ENCODE measurements at regions not wholly inside any gene's neighbourhood (a gene's known extent, or its start where the extent isn't known, plus 50 kb on each side); places are given as distances from the start of the nearest gene placed in this dataset.
"Not testable (repeated sequence)": the region's sequence is repeated elsewhere in the genome, so short reads cannot be mapped to it uniquely, and the experiment has no call there.

GRCh38 chr9:81801190-81801589 lies 111.8 kb upstream of the TLE1 start:
- ATAC-seq (no peak), DNase-seq (no peak)
- intact Hi-C loops (cut with micrococcal nuclease): no loop called here

DNA sequence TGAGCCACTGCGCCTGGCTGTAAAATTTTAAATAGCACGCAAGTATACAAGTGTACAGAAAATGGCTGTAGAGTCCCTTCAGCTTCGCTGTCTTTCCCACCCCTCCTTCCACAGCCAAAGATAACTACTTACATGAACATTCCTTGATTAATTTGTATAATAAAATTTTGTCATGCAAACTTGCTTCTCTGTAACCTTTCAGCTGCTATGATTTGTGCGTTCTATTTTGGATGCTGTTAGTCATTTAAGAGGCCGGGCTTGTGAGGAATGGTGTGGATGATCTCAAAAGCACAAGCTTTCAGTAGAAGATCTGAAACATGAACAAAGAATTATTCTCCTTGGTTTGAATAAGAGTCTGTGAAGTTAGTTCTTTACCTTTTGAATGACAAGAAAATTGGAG lies 115.0 kb upstream of the TLE1 start:
- intact Hi-C loops (cut with micrococcal nuclease): no loop called here
- ATAC-seq (no peak), DNase-seq (no peak)

DNA sequence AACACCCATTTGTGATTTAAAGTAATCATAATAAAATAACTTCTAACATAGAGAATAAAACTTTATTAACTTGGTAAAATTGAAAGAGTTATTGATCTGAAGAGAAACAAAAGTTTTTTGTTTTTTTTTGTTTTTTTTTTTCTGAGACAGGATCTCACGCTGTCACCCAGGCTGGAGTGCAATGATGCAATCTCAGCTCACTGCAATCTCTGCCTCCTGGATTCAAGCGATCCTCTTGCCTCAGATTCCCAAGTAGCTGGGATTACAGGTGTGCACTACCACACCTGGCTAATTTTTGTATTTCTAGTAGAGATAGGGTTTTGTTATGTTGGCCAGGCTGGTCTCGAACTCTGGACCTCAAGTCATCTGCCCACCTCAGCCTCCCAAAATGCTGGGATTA lies 116.5 kb upstream of the SPATA31D4 start:
- ATAC-seq; intact Hi-C loops (cut with micrococcal nuclease); DNase-seq: not testable (repeated sequence)

- ATAC-seq (no peak), DNase-seq (no peak)
- intact Hi-C loops (cut with micrococcal nuclease): no loop called here
Measured at GRCh38 chr9:81814401-81814793, 113.8 kb upstream of the SPATA31D4 start.

- ATAC-seq: no peak
- intact Hi-C loops (cut with micrococcal nuclease): no loop called here
Measured at GRCh38 chr9:81814794-81815464, 113.3 kb upstream of the SPATA31D4 start.

DNA sequence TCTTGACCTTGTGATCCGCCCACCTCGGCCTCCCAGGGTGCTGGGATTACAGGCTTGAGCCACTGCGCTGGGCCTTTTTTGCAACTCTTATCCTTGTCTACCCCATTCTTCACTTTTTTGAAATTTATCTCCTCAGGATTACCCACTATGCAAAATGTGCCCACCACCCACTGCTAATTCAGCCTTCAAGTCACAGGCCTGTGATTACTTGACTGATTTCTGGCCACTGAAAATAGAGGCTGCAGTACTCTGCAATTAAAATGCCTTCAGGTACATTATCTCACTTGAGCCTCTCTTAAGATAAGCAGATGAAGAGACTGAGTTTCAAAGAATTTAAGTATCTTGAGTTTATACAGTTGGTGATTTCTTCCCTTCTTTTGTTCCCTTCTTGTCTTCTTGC lies 112.4 kb upstream of the SPATA31D4 start:
- intact Hi-C loops (cut with micrococcal nuclease): no loop called here
- DNase-seq (no peak), ATAC-seq (no peak)

More at GRCh38 chr9:81814794-81815464, 113.3 kb upstream of the SPATA31D4 start:
- no peak for DNase-seq

- ATAC-seq: no peak
- no peak for DNase-seq
- intact Hi-C loops (cut with micrococcal nuclease): no loop called here
Measured at GRCh38 chr9:81819155-81819554, 109.1 kb upstream of the SPATA31D4 start.

DNA sequence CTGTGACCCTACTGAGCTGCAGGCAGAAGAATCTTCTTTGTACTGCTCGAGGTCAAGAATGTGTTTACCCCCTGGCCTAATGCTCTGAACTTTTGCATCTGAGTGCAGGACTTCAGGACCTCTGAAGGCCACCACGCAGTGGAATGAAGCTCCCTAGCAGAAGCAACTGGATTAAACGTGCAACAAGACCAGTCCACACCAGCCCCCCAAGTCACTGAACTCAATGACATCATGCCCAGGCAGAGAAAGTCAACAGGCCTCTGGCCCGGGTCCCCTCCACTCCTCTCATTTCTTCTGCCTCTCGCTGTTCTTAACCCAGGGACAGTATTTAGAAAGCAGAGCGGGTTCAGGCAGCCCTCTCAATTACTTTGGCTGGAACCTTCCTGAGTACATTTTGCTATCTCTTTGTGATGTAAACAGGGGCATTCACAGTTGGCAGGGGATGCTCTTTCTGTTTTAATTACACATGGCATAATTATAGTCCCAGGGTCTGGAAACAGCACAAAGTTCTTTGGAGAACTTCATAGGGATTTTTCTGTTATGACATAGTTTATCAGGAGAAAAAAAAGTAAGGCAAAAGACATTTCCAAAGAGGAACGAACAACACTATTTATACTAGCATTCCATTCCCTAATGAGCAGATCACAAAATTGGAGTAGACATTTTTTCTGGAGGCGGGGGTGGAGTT lies 108.2 kb upstream of the SPATA31D4 start:
- ATAC-seq (no peak), DNase-seq (no peak)
- intact Hi-C loops (cut with micrococcal nuclease): no loop called here

DNA sequence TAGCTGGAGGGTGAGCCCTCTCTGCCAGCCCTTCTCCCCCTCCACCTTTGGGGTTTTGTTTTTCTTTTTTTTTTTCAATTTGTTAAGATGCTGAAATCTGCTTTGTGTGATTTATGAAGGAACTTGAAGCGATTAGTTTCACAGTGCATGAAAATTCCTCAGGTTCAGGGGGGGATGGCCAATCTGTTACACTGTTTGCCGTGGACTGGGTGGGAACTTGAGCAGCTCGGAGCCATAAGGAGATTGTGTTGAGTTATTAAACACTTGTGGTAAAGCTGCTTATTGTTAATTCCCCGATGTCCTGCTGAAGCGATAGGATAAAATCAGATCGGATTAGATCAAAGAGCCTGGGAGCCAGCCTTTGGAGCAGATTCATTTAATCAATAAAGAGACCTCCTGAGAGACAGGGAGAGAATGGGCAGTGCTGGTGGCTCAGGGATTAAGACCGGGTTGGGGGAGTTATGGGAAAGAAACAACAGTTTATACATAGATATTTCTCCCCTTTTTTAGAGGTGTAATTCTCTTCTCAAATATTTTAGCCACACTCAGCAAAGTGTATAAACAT lies 105.8 kb upstream of the SPATA31D4 start:
- DNase-seq (no peak), ATAC-seq (no peak)
- intact Hi-C loops (cut with micrococcal nuclease): no loop called here

- no peak for DNase-seq
- no peak for ATAC-seq
- intact Hi-C loops (cut with micrococcal nuclease): no loop called here
Measured at GRCh38 chr9:81822967-81823366, 105.3 kb upstream of the SPATA31D4 start.

GRCh38 chr9:81823672-81824554 lies 104.3 kb upstream of the SPATA31D4 start:
- intact Hi-C loops (cut with micrococcal nuclease): no loop called here
- DNase-seq (no peak), ATAC-seq (no peak)

- no peak for ATAC-seq
- intact Hi-C loops (cut with micrococcal nuclease): no loop called here
- DNase-seq: no peak
Measured at GRCh38 chr9:81824802-81825730, 103.2 kb upstream of the SPATA31D4 start.

GRCh38 chr9:81825846-81826516 lies 102.2 kb upstream of the SPATA31D4 start:
- peak; percentile 54 for ATAC-seq
- DNase-seq: no peak
- intact Hi-C loops (cut with micrococcal nuclease): no loop called here

DNA sequence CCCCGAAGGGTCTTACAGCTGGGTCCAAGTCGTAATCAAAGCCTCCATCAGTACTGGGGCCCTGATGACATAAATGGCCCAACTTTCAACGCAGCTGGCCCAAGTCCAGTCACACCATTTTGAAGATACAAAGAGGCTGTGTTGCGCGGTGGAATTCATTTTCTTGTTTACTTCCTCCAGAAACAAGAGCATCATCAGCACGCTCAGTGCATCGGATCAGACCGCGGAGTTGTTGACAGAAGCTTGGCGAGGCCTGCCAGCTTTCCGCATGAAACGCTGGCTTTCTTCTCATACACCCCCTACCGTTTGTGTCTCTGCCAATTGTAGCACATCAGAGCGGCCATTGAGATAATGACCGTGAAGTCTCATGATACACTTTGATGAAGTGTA lies 101.7 kb upstream of the SPATA31D4 start:
- intact Hi-C loops (cut with micrococcal nuclease): no loop called here
- ATAC-seq (peak; percentile 98), DNase-seq (peak; percentile 86)

DNA sequence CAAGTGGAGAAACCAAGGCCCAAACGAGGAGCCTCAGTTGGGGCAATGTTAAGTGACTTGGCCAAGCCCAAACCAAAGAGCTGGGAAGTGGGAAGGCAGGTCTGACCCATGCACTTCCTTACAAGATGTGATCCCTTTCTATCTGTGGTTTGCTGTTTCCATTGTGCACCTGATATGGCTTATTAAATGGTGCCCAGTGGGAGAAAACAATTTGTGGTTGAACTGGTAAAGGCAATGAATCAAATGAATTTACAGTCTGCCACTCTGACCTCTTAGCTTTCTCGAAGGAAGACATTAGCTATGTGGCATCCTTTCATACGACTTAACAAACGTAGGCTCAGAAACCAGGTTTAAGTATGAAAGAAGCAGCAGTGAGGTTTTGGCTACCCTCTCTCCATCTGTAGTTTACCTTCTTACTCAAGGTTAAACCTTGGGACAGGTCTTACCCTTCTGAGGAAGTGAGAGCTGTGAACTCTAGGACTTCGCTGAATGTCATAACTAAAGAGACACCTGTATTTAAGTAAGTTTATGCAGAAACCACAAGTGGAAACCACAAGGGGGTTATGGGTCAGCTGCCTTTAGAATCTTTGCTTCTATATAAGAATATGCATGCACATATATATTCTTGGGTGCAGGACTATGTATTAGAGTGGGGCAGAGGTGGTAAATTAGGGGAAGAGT lies 100.5 kb upstream of the SPATA31D4 start:
- intact Hi-C loops (cut with micrococcal nuclease): no loop called here
- DNase-seq (no peak), ATAC-seq (no peak)

GRCh38 chr9:81829195-81829882 lies 98.9 kb upstream of the SPATA31D4 start:
- DNase-seq (no peak), ATAC-seq (no peak)
- intact Hi-C loops (cut with micrococcal nuclease): no loop called here

DNA sequence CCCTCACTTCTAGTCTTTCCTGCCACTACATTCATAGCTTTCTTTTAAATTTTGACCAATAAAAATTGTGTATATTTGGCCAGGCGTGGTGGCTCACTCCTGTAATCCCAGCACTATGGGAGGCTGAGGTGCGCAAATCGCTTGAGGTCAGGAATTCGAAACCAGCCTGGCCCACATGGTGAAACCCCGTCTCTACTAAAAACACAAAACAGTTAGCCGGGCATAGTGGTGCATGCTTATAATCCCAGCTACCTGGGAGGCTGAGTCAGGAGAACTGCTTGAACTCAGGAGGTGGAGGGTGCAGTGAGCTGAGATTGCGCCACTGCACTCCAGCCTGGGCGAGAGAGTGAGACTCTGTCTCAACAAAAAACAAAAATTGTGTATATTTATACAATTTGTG lies 97.8 kb upstream of the SPATA31D4 start:
- DNase-seq; ATAC-seq; intact Hi-C loops (cut with micrococcal nuclease): not testable (repeated sequence)
